ENCODE measurements at regions not wholly inside any gene's neighbourhood (a gene's known extent, or its start where the extent isn't known, plus 50 kb on each side); places are given as distances from the start of the nearest gene placed in this dataset.

GRCh38 chr2:18503376-18504228, 56.9 kb downstream of the RDH14 start:
- H3K4me3 ChIP-seq (ENCODE audit: low read depth, low read length): no peak overlapping the region
- DNase-seq (ENCODE audit: low read depth): no peak

- no peak overlapping the region for H3K4me3 ChIP-seq (ENCODE audit: low read depth, low read length)
- DNase-seq (ENCODE audit: low read depth): no peak
Observed at GRCh38 chr2:18502142-18502541, 58.3 kb downstream of the RDH14 start.

GRCh38 chr2:18501729-18502128, 58.7 kb downstream of the RDH14 start:
- no peak for DNase-seq (ENCODE audit: low read depth)

DNA sequence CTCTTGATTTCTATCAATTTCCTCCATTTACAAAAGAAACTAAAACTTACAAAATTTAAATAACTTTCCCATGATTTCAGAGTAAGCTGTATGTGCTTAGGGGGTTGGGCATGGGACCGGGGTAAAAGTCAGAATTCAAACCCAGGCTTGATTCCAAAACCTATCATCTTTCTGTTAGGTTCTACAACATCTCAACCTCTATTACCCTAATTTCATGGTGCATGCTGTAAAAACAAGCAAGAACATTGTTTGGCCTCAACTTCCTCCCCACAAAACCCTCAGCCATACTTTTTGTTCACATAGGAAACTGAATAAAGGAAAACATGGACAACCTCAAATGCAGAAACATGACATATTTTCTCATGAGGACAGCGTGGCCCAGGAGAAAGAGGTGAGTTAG, 59.3 kb downstream of the RDH14 start:
- H3K4me3 ChIP-seq (ENCODE audit: low read depth, low read length): no peak overlapping the region
- DNase-seq (ENCODE audit: low read depth): no peak

More at GRCh38 chr2:18501729-18502128, 58.7 kb downstream of the RDH14 start:
- no peak overlapping the region for H3K4me3 ChIP-seq (ENCODE audit: low read depth, low read length)

DNA sequence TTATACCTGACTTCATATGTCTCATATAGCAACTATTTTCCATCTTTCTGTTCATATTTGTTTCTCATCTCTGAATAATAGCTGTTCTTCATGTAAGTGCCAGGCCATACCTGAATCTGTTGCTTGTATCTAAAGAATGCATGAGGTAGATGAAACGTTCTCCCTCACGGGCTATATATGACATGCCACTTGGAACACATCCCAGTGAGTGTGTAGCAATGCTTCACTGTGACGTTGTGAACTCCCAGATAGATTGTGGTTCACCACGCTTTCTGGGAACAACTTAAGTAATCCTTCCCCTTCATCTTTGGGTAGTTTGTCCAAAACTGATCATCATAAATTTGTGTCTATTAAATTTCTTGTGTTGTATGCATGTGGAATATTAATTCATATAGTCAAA, 60.1 kb downstream of the RDH14 start:
- DNase-seq (ENCODE audit: low read depth): peak; percentile 93
- no peak overlapping the region for H3K4me3 ChIP-seq (ENCODE audit: low read depth, low read length)

- DNase-seq (ENCODE audit: low read depth): no peak
- H3K4me3 ChIP-seq (ENCODE audit: low read depth, low read length): no peak overlapping the region
Observed at GRCh38 chr2:18498531-18498930, 61.9 kb downstream of the RDH14 start.

GRCh38 chr2:18496516-18496915, 63.9 kb downstream of the RDH14 start:
- DNase-seq (ENCODE audit: low read depth): no peak
- H3K4me3 ChIP-seq (ENCODE audit: low read depth, low read length): no peak overlapping the region

DNA sequence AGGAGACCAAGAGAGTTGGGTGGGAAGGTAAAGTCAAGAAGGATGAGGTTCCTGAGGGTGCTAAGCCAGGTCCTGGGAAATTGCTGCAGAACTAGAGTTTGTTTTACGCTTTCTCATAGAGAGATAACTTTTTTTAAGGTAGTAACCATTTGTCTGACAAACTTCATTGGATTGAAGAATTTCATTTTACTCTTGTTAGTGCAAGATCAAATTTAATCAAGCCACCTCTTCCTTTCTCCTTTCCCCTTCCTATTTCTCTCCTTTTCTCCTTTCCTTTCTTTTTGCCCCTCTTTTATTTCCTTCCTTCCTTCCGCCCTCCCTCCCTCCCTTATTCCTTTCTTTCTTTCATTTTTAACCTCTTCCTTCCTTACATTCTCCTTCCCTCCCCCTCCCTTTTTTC, 65.4 kb downstream of the RDH14 start:
- H3K4me3 ChIP-seq (ENCODE audit: low read depth, low read length): no peak overlapping the region
- no peak for DNase-seq (ENCODE audit: low read depth)

GRCh38 chr2:18492721-18493120, 67.7 kb downstream of the RDH14 start:
- no peak for DNase-seq (ENCODE audit: low read depth)
- no peak overlapping the region for H3K4me3 ChIP-seq (ENCODE audit: low read depth, low read length)

DNA sequence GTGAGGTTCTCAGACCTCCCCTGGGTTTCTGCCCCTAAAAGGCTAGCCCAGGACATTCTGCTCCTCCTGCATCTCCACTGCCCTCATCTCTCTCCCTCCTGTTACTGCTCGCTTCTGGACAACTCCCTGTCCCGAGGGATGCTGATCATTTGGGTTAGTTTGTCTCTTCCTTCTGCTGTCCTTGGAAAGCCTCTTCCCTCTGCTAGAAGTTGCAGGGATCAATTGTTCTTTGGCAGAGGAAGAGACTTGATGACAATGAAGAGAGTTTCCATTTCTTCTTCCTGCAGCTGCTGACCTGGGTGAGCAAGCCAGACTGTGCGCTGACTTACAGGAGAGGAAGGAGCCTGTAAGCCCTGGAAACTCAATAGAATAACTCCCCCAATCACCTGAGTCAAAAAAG, 68.9 kb downstream of the RDH14 start:
- H3K4me3 ChIP-seq (ENCODE audit: low read depth, low read length): no peak overlapping the region
- DNase-seq (ENCODE audit: low read depth): no peak

DNA sequence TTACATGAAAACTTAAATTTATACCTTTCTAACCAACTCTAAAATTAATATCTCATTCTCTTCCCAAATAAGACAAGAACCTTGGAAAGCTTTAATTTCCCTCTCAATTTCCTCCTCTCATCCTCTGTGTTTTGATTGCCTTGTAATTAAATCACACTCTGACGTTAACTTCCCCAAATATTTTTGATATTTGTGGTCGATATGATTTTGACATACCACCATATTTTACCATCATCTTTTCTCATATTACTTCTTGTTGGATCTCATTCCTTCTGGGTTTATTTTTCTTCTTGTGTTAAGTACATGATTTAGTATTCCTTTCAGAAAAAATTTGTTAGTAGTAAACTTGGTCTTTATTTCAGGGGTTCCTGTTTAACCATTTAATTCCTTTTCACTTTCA, 69.6 kb downstream of the RDH14 start:
- H3K4me3 ChIP-seq (ENCODE audit: low read depth, low read length): no peak overlapping the region
- DNase-seq (ENCODE audit: low read depth): no peak

DNA sequence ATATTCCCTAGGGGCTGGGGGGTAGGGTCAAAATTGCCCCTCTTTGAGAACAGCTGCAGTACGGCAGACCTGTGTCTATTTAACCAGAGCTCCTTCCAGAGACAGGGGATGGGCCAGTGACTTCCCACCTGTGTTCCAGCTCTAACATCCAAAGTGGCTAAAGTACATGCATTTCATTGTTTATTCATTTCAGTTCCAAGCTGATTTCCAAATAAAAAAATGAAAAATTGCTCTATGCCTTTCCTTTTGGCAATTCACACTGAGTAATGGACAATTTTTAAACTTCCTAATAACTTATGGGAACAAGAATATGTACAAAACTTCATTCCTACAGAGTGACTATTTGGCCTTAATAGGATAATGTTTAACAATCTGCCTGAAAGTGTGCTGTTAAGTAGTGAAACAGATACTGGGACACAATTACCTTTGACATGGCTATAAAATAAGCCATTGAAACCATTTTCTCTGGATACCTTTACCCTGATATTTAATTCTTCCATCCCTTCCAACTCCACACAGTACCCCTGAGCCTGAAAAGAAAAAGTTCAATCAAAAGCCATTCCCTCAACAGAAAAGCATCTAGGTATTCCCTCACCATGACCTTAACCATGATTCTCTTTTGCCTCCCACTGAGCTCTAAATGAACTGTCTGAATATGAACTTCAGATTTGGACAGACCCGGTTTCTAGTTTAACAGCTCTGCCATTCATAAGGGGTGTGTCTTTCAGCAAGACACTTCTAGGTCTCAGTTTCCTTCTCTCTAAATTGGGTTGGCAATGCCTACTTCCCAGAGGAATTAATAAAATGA, 73.1 kb downstream of the RDH14 start:
- H3K4me3 ChIP-seq (ENCODE audit: low read depth, low read length): no peak overlapping the region
- no peak for DNase-seq (ENCODE audit: low read depth)

DNA sequence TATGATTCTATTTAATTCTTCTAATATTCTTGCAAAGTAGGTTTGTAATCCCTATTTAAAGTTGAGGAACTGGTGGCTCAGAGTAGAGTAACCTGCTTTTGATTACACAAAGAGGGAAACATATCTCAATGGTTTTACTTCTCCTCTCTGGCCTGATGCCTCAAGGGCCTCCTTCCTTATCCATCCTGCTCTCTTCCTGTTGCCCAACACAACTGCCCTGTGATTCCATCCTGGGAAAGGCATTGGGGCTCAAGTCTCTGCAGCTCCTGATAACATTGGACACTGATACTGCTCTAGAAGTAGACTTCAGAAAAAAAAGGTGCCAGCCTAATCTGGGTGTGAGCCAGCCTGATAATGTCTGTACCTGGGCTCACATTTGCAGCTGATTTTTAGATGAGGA, 75.8 kb downstream of the RDH14 start:
- no peak overlapping the region for H3K4me3 ChIP-seq (ENCODE audit: low read depth, low read length)
- no peak for DNase-seq (ENCODE audit: low read depth)

DNA sequence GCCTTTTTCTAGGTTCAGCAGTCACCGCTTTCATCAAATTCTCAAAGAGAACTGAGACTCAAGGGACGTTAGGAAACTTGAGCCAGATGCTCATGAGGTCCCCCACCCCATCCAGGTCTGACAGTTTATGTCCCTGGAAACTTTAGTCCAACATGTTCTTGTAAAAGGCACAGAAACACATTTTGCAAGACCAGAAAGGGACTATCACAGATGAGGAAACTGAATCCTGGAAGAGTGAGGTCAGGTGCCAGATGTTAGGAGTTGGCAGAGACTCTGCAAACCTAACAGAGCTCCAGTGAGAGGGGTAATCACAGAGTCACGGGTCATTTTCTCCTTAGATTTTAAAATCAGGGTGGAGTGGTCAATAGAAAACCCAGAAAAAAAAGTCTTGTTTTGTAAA, 76.6 kb downstream of the RDH14 start:
- DNase-seq (ENCODE audit: low read depth): no peak

DNA sequence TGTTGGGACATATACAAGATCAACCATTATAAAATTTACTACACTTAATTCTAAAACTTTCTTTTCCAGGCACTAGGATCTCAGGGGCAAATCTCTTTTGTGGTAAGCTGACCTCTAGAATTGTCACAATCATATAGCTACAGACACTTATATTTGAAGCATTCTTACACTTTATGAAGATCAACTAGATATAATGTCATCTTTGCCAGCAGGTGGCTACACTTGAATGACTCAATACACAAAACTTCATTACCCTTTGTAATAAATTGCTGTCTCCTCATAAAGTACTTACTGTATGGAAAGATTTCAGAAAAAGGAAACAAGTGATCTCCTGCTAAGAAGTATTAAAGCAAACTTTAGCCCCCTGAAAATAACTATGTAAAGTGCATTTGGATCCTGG, 77.8 kb downstream of the RDH14 start:
- no peak for DNase-seq (ENCODE audit: low read depth)
- H3K4me3 ChIP-seq (ENCODE audit: low read depth, low read length): no peak overlapping the region

More for the DNA sequence above, 76.6 kb downstream of the RDH14 start:
- no peak overlapping the region for H3K4me3 ChIP-seq (ENCODE audit: low read depth, low read length)

DNA sequence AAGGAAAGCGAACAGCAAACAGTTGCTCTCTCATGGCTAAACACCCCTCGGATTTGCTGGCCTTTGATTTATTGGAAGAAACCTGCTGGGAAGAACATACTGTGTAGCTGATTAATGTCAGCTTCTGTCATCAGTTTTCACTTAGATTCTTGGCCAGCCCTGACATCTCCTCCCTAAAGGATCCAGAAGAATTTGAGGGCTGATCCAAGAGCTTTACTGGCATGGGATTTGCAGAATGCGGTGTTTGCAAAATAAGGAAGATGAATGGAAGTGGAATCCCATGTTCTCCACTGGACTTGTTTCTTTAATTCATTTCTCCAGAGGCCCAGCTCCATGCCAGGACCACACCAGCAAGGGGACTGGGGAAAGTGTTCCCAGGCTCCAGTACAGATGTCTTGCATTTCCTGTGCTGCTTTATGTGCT, 80.5 kb downstream of the RDH14 start:
- DNase-seq (ENCODE audit: low read depth): peak; percentile 77

GRCh38 chr2:18477293-18477692, 83.2 kb downstream of the RDH14 start:
- H3K4me3 ChIP-seq (ENCODE audit: low read depth, low read length): no peak overlapping the region
- DNase-seq (ENCODE audit: low read depth): no peak

More for the DNA sequence above, 80.5 kb downstream of the RDH14 start:
- H3K4me3 ChIP-seq (ENCODE audit: low read depth, low read length): no peak overlapping the region

GRCh38 chr2:18476484-18476883, 84.0 kb downstream of the RDH14 start:
- H3K4me3 ChIP-seq (ENCODE audit: low read depth, low read length): no peak overlapping the region
- no peak for DNase-seq (ENCODE audit: low read depth)

DNA sequence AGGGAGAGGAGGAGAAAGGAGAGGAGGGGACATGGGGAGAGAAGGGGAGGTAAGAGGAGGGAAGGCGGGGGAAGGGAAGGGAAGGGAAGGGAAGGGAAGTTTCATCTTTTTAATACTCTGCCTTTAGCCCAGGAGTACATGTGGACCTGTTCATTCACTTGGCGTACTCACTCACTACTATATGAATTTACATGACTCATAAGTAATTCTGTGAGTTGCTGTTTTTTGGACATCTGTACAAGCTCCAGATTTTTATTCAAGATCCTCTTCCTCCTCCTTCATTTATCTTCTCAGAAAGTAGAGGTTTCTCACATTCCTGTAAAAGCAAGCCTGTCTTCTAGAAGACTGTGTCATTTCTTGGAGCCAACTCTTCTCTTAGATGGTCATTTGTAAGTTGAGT, 84.6 kb downstream of the RDH14 start:
- DNase-seq (ENCODE audit: low read depth): no peak
- no peak overlapping the region for H3K4me3 ChIP-seq (ENCODE audit: low read depth, low read length)

DNA sequence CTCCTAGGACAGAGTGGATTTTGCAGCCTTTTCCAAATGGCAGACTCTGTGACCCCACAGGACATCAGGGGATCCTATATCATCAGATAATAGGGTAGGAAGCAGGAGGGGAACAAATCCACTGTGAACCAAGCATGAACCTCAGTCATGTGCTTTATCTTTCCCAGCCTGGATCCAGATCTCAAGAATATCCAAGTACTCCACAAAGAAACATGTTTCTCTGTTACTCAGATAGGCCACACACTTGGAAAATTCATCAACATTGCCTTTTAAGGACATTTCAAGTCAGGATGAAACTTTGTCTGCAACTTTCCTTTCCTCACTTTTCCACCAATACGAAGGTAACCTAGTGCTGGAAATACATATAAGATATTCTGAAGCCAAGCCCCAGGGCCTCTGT, 85.8 kb downstream of the RDH14 start:
- no peak for DNase-seq (ENCODE audit: low read depth)
- H3K4me3 ChIP-seq (ENCODE audit: low read depth, low read length): no peak overlapping the region

All from skeletal muscle cell (primary cell).